Hematopoietic multipotent progenitor cell (in vitro differentiated cells): ENCODE measurements at regions not wholly inside any gene's neighbourhood (a gene's known extent, or its start where the extent isn't known, plus 50 kb on each side); places are given as distances from the start of the nearest gene placed in this dataset.

Experiments
- DNase-seq, 3 donors: peaks; one replicate each; pipeline ENCODE4 v3.0.0-alpha.2; 2011 to 2015; ENCODE audit warnings: low read depth in 2 of 3, low spot score in 2 of 3

DNA sequence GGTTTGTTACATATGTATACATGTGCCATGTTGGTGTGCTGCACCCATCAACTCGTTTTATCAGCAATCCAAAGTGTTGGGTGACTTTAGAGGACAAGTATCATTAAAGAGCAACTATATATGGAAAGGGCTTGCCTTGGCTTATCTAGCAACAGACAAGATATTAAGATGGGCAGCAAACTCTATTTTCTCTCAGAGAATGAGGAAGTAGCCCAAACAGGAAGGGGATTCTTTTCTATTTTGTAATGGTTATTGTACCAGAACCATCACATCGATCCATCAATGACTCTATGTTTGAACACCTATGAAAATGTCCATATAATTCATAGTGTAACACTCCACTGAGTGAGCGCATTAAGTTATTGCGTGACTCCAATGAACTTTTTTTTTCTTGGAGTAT, 260.1 kb upstream of the SLC24A2 start:
- no peak for DNase-seq

GRCh38 chr9:20048437-20048836, 259.6 kb upstream of the SLC24A2 start:
- no peak for DNase-seq

GRCh38 chr9:20044686-20045085, 255.8 kb upstream of the SLC24A2 start:
- no peak for DNase-seq

DNA sequence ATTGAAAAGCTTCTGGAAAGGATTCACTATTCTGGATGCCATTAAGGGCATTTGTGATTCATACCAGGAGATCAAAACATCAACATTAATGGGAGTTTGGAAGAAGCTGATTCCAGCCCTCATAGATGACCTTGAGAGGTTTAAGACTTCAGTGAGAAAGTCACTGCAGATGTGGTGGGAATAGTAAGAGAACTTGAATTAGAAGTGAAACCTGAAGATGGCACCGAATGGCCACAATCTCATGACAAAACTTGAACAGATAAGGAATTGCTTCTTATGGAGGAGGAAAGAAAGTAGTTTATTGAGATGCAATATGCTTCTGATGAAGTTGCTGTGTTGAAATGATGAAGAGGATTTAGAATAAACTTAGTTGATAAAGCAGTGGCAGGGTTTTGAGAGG, 254.6 kb upstream of the SLC24A2 start:
- no peak for DNase-seq

DNA sequence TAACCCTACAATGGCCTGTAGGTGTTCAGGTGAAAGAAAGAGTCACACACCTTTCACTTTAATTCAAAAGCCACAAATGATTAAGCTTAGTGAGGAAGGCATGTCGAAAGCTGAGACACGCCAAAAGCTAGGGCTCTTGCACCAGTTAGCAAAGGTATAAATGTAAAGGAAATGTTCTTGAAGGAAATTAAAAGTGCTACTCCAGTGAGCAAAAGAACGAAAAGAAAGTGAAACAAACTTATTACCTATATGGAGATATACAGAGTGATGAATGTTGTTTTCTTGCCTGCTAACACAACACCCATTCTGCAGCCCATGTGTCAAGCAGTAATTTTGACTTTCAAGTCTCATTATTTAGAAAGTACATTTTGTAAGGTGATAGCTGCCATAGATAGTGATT, 254.2 kb upstream of the SLC24A2 start:
- peak in 1 of 3 donors; percentile 10 for DNase-seq

GRCh38 chr9:20042128-20042711, 253.4 kb upstream of the SLC24A2 start:
- DNase-seq, result no peak

DNA sequence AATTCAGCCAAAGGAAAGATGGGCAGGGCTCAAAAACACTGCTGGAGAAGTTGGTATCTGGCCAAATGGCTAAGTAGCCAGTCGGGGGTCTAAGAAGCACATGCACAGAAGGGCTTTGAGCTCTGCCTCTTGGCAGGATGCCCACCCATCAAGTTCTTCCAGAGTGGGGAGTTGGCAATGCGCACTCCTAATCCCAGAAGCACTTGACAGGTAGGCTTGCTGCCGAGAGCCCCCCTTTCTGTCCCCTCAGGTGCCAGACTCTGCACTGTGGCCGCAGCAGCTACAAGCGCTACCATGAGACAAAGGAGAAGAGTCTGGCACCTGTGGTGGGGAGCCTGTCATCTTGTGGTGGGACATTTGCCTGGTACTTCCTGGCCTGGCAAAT, 252.9 kb upstream of the SLC24A2 start:
- DNase-seq, result peak in 1 of 3 donors; percentile 2

DNA sequence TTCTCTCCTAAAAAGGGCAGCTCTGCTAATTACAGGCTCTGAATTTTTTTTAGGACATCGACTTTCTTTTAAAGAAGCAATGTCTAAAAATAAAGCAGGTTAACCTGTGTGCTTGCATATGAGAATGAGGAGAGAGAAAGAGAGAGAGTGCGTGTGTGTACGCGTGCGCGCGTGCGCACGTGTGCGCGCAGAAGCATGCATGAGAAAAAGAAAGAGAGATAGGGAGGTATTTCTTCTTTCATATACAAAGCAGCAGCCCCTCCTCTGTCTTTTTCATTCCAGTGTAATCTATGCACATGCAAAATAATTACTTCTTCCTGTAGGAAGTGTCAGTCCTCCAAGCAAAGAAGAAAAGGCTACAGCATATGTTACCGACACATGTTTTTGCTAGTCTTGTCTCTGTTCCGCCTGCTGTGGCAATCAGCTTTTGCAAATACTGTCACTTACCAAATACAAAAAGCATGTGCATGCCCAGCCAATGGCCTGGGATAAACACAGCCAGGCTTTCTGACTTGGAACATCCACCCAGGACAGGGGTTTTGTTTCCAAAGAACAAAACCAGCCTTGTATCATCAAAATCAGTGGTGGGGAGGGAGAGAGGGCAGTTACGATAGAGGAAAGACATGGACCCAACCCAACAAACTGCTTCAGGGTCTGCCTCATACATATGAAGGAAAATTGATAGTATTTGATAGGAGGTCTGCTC, 252.3 kb upstream of the SLC24A2 start:
- DNase-seq, result no peak

GRCh38 chr9:20037699-20038098, 248.9 kb upstream of the SLC24A2 start:
- DNase-seq, result no peak

DNA sequence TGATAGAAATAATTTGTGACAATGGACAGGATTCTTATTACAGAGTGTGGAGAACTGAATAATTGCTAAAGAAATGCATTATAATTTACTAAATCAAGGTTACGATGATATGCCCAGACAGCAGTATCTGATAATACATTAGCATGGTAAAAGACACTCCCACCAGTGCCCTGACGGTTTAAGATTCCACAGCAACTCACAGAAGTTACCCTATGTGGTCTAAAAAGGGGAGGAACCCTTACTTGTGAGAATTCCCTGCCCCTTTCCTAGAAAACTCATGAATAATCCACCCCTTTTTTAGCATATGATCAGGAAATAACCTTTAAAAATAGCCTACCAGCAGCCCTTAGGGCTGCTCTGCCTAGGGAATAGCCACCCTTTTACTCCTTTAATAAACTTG, 244.7 kb upstream of the SLC24A2 start:
- no peak for DNase-seq

GRCh38 chr9:20032413-20033006, 243.7 kb upstream of the SLC24A2 start:
- DNase-seq, result no peak

GRCh38 chr9:20031836-20032235, 243.0 kb upstream of the SLC24A2 start:
- DNase-seq, result no peak

GRCh38 chr9:20030671-20031070, 241.8 kb upstream of the SLC24A2 start:
- DNase-seq, result no peak

DNA sequence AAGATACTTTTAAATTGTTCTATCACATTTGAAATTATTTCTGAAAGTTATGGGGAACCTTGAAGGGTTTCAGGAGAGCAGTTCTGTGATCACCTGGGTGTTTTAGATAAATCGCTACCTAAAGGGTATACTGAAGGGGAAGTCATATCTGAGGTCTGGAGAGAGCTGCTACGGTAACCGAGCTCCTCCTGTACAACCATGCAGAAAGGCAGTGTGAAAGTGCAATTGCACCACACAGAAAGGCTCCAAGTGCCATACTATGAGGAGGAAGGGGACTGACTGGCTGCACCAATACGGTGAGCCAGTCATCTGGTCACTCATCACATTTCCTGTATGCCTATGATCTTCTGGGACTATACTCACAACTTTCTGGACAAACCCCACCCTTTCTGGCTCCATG, 241.4 kb upstream of the SLC24A2 start:
- no peak for DNase-seq

DNA sequence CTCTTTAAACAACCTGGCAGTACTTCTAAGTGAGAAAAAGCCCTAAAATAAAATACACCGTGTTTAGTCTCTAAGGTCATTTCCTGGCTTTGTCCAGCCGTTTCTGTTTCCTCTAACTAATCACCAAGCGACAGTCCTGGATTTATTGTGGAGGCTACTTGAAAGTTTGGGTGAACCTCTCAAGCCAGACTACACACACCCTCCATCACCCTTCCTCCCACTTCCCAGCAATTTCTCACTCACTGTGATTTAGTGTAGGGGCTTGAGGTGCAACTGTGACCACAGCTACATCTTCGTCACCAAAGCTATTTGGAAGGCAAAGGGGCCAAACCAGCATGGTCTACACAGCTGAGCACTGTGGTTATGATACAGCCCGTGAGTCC, 240.0 kb upstream of the SLC24A2 start:
- no peak for DNase-seq

DNA sequence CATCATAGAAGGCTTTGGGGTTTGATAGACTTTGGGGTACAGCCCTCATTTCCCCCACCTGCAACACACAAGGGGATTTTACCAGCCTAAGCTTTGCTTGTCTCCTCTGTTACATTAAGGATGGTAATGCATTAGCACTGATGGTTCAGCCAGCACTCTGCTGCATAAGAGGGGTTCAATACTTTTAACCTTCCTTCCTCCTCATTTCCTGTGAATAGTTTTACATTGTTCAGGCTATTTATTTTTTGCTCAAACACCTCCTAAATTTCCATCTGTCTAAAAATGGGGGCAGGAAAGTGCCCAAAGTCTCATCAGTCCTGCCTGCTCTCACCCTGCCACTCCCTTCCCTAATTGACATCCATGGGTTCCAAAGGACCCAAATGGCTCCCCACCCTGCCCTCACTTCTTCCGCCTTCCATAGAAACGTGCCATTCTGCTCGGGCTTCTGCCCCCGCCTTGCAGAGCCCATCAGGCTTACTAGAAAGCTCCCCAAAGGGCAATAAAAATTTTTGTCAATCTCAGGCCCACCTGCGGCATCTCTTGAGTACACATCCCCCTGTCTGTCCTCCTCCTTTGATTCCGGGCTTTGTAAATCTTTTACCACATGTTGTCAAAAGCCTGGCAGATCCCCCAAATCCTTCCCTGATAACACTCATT, 239.5 kb upstream of the SLC24A2 start:
- no peak for DNase-seq

DNA sequence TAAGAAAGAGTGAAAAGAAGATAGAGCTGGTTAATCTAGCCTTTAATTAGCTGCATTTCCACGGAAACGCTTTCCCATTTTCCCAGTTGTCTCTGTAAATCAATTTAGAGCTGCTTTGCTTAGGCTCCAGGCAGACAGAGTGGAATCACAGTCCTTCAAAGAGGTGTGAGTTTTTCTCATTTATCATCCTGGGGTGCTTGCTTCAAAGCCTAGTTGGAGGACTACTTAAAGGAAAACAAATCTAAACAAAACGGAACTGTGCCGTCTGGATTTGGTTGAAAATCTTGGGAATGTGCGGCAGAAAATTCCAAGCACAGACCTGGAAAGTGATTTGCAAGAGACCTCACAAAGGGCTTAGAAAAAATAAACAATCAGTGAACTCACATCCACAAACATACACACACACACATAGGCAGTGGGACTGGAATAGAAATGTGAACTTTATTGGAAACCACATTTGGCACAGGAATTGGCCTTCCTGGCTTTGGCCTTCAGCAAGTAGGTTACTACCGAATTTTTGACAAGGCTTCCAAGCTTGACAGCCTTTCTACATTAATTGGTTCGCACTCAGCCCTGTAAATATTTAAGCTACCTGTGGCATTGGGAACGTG, 235.2 kb upstream of the SLC24A2 start:
- no peak for DNase-seq

DNA sequence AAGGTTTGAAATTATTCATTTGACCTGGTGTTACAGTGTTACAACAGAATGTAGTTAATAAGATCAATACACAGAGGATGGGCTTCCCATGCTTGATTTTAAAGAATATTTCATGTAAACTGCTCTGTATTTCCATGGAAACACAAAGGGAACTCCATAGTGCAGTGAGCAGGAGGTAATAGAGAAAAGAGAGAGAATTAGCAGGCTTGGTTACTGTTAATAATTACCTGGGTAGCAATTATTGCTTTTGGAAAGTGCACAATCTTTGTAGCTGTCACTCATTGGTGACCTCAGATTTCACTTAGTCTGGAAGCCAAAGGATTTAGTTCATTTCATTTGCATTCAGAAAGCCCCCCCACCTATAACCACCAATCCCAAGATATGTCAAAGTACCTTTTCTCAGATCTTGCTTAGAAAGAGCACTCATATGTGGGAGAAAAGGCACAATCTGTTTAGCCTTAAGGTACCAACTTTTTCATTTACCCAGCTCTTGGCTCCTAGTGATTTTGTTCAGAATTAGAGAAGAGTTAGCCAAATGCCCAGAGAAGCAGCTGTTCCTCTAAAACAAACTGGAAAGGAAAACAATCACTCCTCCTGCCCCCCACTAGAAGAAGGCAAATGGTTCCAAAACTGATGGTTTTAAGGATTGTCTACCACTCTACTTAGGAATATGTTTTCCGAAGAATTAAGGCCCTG, 234.5 kb upstream of the SLC24A2 start:
- no peak for DNase-seq

- no peak for DNase-seq
Observed at GRCh38 chr9:20022410-20022809, 233.6 kb upstream of the SLC24A2 start.

DNA sequence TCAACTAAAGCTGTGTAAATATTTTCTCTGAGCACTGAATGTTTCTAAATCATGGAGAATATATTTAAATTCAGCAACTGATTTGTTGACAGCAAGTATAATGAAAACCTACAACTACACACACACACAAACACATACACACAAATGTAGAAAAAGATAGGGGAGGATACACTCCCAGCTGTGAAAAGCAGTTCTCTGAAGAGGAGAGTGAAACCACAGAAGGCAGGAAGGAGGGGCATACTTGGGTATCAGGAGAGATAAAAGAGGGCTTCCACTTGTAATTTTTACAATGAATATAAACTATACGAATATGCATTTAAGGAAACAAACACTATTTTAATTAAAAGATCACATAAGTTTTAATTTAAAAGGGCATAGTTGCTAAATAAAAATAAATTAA, 227.8 kb upstream of the SLC24A2 start:
- no peak for DNase-seq

- peak in 2 of 3 donors; percentile 13 to 42 for DNase-seq
Observed at GRCh38 chr9:20015427-20015931, 226.6 kb upstream of the SLC24A2 start.
